ENCODE measurements at regions not wholly inside any gene's neighbourhood (a gene's known extent, or its start where the extent isn't known, plus 50 kb on each side); places are given as distances from the start of the nearest gene placed in this dataset.

DNA sequence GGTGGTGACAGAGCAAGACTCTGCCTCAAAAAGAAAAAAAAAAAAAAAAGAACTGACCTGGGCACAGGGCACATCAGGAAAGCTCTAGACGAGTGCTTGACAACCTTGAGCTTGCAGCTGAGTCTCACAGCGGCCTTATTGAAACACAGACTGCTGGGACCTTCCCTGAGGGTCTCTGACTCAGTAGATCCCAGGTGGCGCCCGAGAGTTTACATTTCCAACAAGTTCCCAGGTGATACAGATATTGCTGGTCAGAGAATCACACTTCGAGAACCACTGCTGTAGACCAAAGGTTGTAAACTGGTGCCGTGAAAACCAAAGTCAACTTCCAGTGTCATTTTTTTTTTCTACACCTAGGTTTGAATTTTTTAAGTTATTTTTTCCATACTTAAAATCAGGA, 573.2 kb upstream of the MDFIC2 start:
- no peak for TF ChIP-seq EZH2phosphoT487 (conservative IDR thresholded peaks at IDR 0.05; ENCODE audit: low read length)
- TF ChIP-seq, protein P1, sequence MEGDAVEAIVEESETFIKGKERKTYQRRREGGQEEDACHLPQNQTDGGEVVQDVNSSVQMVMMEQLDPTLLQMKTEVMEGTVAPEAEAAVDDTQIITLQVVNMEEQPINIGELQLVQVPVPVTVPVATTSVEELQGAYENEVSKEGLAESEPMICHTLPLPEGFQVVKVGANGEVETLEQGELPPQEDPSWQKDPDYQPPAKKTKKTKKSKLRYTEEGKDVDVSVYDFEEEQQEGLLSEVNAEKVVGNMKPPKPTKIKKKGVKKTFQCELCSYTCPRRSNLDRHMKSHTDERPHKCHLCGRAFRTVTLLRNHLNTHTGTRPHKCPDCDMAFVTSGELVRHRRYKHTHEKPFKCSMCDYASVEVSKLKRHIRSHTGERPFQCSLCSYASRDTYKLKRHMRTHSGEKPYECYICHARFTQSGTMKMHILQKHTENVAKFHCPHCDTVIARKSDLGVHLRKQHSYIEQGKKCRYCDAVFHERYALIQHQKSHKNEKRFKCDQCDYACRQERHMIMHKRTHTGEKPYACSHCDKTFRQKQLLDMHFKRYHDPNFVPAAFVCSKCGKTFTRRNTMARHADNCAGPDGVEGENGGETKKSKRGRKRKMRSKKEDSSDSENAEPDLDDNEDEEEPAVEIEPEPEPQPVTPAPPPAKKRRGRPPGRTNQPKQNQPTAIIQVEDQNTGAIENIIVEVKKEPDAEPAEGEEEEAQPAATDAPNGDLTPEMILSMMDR (IDR thresholded peaks at IDR 0.05; ENCODE audit: insufficient read depth, low read length, poor library complexity, severe bottlenecking) = no peak
- H3K27me3 ChIP-seq (ENCODE audit: low read length) = no peaks in the 10 kb centered on the region
- H3K9ac ChIP-seq (ENCODE audit: low read length) = no peak overlapping the region
- no peak overlapping the region for H3K4me2 ChIP-seq (ENCODE audit: low read depth, low read length, poor library complexity, severe bottlenecking)
- no peaks in the 10 kb centered on the region for H4K20me1 ChIP-seq (ENCODE audit: low read depth, low read length)
- H2AFZ ChIP-seq (ENCODE audit: low read depth, low read length, severe bottlenecking) = no peak overlapping the region
- no peak overlapping the region for H3K27ac ChIP-seq (ENCODE audit: low read depth, low read length)
- no peaks in the 10 kb centered on the region for H3K9me3 ChIP-seq (ENCODE audit: insufficient read depth, low read length)
- H3K79me2 ChIP-seq (ENCODE audit: insufficient read depth, low read length) = no peaks in the 10 kb centered on the region
- no peaks in the 10 kb centered on the region for H3K9me2 ChIP-seq (replicated peaks; ENCODE audit: insufficient read depth, low read length)
- no peak overlapping the region for H3K4me3 ChIP-seq (ENCODE audit: insufficient read depth, low read length, poor library complexity, severe bottlenecking)
- H3K36me3 ChIP-seq (ENCODE audit: low read length) = no peaks in the 10 kb centered on the region
- no peaks in the 10 kb centered on the region for H3F3A ChIP-seq (ENCODE audit: insufficient read depth)

DNA sequence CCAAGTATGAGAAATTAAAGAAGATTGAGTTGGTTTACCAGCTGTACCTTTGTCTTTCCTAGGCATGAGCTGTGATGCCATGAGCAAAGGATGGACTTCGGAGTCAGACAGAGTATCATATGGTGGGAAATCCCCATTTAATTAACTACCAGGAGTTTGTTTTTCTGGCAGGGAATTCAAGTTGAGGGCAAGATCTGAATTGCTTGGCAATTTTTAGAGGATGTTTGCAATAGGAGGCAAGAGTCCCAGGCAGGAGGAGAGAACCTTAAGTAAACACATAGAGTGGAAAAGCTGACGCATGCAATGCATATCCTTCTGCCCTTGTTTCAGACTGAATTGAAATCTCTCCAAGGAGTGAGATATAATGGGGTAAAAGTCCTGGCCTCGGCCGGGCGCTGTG, 569.7 kb upstream of the MDFIC2 start:
- H3K36me3 ChIP-seq (ENCODE audit: low read length) = no peaks in the 10 kb centered on the region

DNA sequence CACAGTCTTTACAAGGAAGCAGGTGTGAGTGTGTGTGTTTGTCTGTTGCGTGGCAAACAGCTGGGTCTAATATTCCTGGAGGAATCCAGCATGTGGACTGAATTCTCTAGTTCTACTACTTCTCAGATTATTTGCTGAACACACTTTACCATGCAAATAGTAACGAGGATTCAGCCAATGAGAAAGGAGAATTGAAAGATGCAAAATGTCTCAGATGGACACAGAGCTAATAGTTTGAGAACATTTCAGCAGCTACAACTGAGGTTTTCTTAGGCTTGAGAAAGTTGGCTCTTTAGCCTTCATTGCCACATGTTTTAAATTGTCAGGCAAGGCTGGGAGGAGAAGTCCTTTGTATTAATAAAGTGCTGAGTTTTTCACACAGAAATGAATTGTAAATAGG, 568.0 kb upstream of the MDFIC2 start:
- Histone ChIP-seq H2AFZ (ENCODE audit: low read depth, low read length, severe bottlenecking) (no peak overlapping the region), H3K79me2 (ENCODE audit: insufficient read depth, low read length) (no peaks in the 10 kb centered on the region), H3K9me2 (replicated peaks; ENCODE audit: insufficient read depth, low read length) (no peaks in the 10 kb centered on the region), H3K9ac (ENCODE audit: low read length) (no peak overlapping the region), H3K9me3 (ENCODE audit: insufficient read depth, low read length) (0 out of 2 replicates have a peak, but pooled peaks cover 5% of the 10 kb centered on the region), H3K4me2 (ENCODE audit: low read depth, low read length, poor library complexity, severe bottlenecking) (no peak overlapping the region), H3F3A (ENCODE audit: insufficient read depth) (no peaks in the 10 kb centered on the region), H3K4me3 (ENCODE audit: insufficient read depth, low read length, poor library complexity, severe bottlenecking) (no peak overlapping the region), H3K36me3 (ENCODE audit: low read length) (no peaks in the 10 kb centered on the region), H3K27ac (ENCODE audit: low read depth, low read length) (no peak overlapping the region), H4K20me1 (ENCODE audit: low read depth, low read length) (no peaks in the 10 kb centered on the region), H3K27me3 (ENCODE audit: low read length) (no peaks in the 10 kb centered on the region)
- TF ChIP-seq EZH2phosphoT487 (conservative IDR thresholded peaks at IDR 0.05; ENCODE audit: low read length) = no peak
- TF ChIP-seq, protein P1 (IDR thresholded peaks at IDR 0.05; ENCODE audit: insufficient read depth, low read length, poor library complexity, severe bottlenecking) = no peak

More for the DNA sequence above, 569.7 kb upstream of the MDFIC2 start:
- no peaks in the 10 kb centered on the region for H3K79me2 ChIP-seq (ENCODE audit: insufficient read depth, low read length)
- H4K20me1 ChIP-seq (ENCODE audit: low read depth, low read length) = no peaks in the 10 kb centered on the region
- no peak overlapping the region for H2AFZ ChIP-seq (ENCODE audit: low read depth, low read length, severe bottlenecking)
- H3F3A ChIP-seq (ENCODE audit: insufficient read depth) = no peaks in the 10 kb centered on the region
- H3K4me3 ChIP-seq (ENCODE audit: insufficient read depth, low read length, poor library complexity, severe bottlenecking) = no peak overlapping the region
- H3K27me3 ChIP-seq (ENCODE audit: low read length) = no peaks in the 10 kb centered on the region
- H3K9ac ChIP-seq (ENCODE audit: low read length) = no peak overlapping the region
- no peak overlapping the region for H3K27ac ChIP-seq (ENCODE audit: low read depth, low read length)
- H3K9me3 ChIP-seq (ENCODE audit: insufficient read depth, low read length) = 0 out of 2 replicates have a peak, but pooled peaks cover 5% of the 10 kb centered on the region
- no peak overlapping the region for H3K4me2 ChIP-seq (ENCODE audit: low read depth, low read length, poor library complexity, severe bottlenecking)
- no peak for TF ChIP-seq EZH2phosphoT487 (conservative IDR thresholded peaks at IDR 0.05; ENCODE audit: low read length)
- TF ChIP-seq, protein P1 (IDR thresholded peaks at IDR 0.05; ENCODE audit: insufficient read depth, low read length, poor library complexity, severe bottlenecking) = no peak
- no peaks in the 10 kb centered on the region for H3K9me2 ChIP-seq (replicated peaks; ENCODE audit: insufficient read depth, low read length)

All from SU-DHL-6 (cell line).